ENCODE measurements at regions not wholly inside any gene's neighbourhood (a gene's known extent, or its start where the extent isn't known, plus 50 kb on each side); places are given as distances from the start of the nearest gene placed in this dataset.

DNA sequence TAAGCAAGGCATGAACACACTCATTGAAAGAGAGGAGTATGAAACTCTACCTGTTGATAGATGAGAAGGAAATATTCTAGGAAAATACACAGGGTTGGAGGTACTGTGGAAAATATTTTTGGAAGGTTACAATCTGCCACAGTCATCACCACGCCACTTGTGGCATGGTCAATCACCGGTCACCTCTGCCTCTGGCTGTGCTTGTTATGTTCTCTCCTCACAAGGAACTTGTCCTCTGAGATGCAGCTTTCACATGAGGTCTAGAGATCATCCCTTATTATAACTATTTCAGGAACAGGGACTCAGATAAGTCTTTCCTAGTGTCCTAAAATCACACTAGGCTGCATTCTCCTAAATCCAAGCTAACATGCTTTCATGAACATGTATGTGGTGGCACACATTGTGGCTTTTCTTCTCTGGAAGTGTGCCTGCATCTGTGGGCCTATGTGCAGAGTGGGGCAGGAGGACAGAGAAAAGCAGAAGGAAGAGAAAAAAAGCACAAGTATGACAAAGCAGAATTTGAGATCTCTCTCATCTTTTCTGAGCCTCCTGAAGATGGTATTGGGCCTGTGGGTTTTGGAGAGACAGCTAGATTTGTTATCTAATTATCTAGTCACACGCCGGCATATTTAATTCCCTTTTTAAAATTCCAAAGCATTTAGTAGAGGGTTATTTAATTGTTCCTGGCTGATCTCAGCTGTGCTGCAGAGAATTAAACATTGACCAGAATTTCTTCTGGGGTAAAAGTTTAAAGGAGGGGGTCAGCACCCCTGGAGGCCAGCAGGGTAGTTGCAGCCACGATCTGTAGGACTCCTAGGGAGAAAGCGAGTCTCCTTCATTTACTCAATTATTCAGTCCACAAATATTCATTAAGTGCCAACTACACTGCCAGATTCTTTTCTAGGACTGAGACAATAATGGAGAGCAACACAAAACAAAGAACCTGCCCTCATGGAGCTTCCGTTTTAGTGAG lies 294.6 kb downstream of the RDH14 start:
- intact Hi-C loops (cut with micrococcal nuclease) = no loop called here

DNA sequence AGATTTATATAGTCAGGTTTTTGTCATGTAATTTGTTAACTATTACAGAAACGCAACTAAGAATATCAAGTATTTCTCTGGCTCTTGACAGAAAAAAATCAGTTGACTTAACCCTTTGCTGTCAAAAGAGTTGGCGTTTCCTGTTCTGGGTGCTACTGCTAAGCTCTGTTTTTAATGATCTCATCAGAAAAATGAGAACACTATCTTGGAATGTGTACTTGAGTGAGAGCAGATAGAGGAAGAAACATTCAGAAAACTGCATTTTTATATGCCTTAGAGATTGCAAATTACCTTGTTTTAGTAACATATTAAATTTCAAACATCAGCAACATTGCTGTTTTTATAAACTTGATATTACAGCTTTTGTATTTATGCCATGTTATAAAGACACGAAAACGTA lies 297.9 kb downstream of the RDH14 start:
- intact Hi-C loops (cut with micrococcal nuclease) = no loop called here

DNA sequence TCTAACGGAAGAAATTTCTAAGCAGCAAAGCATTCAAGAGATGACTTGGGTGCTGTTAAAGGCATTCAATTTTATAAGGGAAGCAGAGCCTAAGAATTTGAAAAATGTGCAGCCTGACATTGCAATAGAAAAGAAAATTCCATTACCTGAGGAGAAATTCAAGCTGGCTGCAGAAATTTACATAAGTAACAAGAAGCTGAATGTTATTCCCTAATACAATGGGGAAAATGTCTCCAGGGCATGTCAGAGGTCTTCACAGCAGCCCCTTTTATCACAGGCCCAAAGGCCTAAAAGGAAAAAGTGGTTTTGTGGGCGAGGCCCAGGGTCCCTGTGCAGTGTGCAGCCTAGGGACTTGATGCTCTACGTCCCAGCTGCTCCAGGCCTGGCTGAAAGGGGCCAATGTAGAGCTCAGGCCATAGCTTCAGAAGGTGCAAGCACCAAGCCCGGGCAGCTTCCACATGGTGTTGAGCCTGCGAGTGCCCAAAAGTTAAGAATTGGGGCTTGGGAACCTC lies 306.7 kb downstream of the RDH14 start:
- intact Hi-C loops (cut with micrococcal nuclease) = no loop called here

DNA sequence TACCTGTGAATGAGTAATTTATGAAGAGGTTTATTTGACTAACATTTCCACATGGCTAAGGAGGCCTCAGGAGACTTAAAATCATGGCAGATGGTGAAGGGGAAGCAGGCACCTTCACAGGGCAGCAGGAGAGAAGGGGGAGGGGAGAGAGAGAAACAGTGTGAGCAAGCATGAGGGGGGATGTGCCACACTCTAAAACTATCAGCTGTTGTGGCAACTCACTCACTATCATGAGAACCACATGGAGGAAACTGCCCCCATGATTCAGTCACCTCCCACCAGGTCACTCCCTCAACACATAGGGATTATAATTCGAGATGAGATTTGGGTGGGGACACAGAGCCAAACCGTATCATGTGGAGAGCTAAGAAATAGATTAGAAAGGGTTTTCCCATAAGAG lies 309.0 kb downstream of the RDH14 start:
- intact Hi-C loops (cut with micrococcal nuclease) = no loop called here

DNA sequence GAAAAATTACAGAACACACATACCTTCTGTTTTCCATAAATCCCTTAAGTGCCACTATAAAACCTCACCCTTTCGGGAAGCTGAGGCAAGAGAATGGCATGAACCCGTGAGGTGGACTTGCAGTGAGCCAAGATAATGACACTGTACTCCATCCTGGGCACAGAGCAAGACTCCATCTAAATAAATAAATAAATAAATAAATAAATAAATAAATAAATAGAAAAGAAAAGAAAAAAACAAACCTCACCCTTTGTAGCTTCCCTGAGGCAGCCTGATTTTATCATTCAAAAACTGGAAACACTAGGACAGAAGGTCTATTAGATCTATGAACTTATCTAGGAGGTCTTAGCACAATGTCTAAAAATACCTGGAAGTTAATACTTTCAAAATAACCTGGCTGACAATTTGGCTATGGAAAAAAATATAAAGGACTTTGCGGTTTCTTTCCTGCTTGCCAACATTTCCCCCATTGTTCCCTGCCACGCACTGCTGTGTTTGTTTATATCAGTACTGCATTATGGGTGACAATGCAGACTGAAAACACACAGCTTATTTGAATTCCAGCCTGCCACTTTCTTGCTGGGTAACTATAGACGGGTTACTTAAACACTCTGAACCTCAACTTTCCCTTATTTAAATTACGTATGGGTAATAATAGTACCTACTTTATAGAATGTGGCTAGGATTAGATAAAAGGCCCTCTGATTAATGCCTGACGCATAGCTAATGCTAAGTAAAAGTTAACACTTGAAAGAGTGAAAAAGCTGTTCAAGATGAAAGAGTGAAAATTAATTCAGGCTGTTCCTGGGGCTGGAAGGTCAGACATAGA lies 313.0 kb downstream of the RDH14 start:
- intact Hi-C loops (cut with micrococcal nuclease) = no loop called here

DNA sequence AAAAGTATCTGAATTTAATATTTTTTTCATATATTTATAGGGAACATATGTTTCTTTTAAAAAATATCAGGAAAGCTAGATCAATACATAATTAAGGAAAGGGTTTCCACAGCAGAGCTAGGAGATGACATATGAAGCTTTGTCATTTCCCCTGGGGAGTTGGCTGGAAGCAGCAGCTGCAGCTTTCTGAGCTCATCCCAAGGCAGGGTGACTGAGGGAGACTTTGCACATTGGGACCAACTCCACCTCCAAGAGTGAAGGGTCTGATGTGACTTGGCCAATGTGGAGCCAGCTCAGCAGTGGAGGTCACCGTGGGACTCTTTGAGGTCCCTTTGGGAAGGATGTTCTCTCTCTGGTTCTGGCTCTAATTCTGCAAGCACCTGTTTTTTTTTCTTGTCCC lies 315.1 kb downstream of the RDH14 start:
- intact Hi-C loops (cut with micrococcal nuclease) = no loop called here

DNA sequence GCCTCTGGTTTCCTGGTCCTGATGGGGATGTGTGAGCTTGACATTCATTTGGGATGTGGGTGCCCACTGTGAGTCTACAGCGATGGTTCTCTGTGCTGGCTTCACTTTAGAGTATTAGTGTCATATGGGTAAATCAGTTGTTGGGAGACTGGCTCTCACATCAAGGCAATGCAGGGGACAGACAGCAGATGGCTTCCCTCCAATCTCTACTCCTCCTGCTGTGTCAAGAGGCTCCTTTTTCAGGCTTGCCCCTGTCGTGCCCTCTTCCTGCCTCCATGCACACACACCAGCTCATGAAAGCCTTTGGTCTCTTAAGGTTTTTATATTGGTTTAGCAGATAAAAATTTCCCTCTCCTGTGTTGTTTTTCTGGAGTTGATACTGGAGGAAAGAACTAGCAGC lies 315.6 kb downstream of the RDH14 start:
- intact Hi-C loops (cut with micrococcal nuclease) = no loop called here

DNA sequence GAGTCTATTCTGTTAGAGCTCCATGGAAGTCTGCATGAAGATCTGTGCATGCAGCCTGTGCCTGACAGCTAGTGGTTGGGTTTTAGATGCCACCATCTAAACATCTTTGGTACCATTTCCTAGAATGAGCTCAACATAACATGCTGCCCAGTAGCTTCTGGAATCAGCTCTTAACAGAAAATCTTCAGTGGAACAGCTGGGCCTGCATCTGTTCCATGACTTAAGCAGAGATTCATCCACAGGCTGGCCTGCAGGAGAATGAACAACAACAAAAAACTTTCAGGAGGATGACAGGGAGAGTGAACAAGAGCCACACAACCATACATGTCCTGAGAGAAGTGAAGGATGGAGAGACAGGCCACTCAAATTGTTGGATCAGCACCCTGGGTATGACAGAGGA lies 316.6 kb downstream of the RDH14 start:
- intact Hi-C loops (cut with micrococcal nuclease) = no loop called here

DNA sequence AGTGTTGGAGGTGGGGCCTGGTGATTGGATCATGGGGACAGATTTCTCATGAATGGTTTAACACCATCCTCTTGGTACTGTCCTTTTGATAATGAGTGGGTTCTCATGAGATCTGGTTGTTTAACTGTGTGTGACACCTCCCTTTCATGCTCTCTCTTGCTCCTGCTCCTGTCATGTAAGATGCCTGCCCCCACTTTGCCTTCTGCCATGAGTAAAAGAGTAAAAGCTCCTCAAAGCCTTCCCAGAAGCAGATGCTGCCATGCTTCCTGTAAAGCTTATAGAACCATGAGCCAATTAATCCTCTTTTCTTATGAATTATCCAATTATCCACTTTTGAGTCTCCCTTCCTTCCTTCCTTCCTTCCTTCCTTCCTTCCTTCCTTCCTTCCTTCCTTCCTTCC lies 317.7 kb downstream of the RDH14 start:
- intact Hi-C loops (cut with micrococcal nuclease) = no loop called here

DNA sequence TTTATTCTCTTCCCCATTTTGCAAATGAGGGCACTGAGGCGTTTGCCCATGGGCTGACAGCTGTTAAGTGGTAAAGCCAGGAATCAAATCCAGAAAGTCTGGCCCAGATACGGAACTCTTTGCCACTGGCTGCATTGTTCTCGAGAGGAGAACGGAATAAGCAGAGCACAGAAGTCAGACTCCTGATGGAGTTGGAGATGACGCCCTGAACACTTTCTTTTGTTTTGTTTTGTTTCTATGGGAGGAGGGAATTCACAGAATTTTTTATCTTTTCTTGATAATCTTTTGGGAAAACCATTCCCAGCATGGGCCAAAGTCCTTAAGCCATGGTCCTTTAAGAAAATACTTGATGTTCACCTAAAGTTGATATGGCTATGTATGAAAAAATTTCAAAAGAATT lies 322.2 kb downstream of the RDH14 start:
- intact Hi-C loops (cut with micrococcal nuclease) = no loop called here

DNA sequence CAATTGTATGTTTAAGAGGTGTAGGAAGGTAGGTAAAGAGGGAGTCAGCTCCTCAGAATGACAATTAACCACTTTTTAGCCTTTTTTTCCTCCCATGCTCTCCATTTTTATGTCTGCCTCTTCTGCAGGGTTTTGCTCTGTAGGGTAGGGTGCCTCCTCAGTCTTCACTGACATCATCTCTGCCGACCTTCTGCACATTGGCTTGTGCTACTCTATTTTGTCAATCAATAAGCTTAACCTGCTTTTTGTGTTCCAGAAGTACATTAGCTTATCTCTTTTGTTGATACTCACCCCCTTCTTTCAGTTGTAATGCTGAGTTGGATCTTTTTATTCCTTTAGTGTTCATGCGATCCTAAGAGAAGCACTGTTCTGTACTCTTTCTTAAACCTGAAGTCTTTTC lies 323.2 kb downstream of the RDH14 start:
- intact Hi-C loops (cut with micrococcal nuclease) = no loop called here

DNA sequence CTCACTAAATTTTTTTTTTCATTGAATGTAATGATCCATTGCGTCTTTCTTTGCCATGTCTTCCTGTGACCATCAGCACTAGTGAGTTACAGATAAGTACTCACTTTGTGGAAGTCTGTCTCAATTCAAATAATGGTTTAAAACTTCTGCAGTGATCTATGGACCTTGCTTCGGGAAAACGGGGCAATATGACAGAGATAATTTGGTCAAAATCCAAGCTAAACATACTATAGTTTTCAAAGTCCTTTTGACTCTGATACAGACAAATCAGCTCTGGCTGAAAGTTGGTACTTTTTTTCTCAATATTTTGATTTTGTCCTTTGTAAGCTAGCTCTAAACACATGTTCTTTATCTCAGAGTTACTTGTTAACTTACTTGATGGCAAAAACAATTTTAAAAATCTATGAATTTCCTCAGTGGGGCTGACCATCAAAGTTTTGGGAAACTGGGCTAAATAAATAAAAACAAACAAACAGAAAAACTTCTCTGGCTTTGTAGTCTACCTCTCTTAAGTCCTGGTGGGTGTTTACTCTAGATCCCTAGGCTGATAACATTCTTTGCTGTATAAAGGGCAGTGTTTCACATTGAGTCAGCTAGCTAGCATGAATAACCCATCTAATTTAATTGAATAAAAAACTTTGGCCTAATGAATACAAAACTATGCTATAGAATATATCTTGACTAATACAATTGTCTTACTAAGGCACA lies 327.6 kb downstream of the RDH14 start:
- intact Hi-C loops (cut with micrococcal nuclease) = no loop called here

DNA sequence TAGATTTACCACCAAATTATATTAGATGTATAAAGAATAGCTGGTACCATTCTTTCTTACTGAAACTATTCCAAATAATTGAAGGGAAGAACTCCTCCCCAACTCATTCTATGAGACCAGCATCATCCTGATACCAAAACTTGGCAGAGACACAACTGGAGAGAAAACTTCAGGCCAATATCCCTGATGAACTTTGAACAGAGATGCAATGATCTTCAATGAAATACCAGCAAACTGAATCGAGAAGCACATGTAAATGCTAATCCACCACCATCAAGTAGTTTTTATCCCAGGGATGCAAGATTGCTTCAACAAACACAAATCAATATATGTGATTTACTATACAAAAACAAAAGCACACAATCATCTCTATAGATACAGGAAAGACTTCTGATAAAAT lies 329.8 kb downstream of the RDH14 start:
- intact Hi-C loops (cut with micrococcal nuclease) = no loop called here

DNA sequence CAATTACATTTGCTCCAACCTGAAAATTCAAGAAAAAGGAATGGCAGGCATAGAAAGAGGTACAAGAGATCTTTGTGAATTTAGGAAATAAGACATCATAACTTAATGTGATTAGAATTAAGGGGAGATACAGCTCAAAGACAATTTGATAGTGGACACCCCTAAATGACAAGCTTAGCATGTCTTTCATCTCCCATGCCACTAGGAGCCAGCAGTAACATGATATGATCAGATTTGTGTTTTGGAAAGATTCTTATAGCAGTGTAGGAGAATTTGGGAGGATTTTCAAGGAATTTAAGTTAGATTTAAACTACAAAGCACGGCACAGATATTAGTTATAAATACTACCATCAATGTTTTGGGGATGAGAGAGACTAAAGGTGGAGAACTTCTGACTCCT lies 340.8 kb downstream of the RDH14 start:
- intact Hi-C loops (cut with micrococcal nuclease) = no loop called here

DNA sequence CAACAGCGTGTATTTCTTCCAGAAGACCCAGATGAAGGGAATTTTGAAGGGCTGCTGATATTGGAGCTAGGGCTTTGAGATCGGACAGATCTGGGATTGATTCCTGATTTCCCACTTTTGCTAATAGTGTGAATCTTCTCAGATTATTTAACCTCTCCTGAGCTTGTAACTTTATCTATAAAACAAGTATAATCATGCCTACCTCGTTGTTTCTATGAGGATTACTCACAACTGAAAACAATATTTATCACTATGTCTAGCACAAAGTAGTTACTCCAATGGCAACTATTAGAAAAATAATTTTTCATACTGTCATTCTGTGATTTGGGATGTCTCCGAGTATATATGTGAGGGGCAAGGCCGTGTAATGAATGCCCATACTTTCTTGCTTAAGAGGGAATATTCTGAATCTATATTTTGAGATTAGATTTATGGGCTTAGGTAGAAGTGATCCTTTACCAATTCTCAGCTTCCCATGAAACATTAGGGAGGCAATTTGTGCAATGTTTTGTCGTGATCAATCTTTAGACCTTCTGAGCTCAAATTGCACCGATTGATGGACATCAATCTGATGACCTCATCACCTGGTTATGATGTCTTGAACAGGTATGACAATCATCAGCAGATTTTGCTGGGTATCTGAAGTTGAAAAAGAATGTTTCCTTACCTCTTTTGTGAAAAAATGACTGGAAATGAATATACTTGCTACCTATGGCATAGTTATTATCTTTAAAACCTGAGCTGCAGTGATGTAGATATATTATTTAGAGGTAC lies 339.9 kb downstream of the KCNS3 start:
- intact Hi-C loops (cut with micrococcal nuclease) = no loop called here

DNA sequence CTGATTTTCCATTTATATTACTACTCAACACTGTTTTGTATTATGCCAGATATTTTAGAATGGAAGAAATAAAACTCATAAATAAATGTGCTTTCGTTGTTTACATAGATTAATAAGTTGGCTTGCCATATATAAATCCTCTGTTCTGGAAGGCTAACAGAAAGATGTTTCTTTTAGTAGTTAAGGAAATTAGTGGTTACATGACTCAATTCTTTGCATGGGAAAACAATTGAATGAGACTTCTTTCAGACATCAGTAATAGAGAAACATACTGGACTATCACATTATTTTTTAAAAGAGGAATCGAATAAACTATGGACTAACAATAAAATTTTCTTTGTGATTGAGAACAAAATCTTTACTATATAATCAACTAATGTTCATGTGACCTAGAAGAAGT lies 336.5 kb downstream of the KCNS3 start:
- intact Hi-C loops (cut with micrococcal nuclease) = no loop called here

DNA sequence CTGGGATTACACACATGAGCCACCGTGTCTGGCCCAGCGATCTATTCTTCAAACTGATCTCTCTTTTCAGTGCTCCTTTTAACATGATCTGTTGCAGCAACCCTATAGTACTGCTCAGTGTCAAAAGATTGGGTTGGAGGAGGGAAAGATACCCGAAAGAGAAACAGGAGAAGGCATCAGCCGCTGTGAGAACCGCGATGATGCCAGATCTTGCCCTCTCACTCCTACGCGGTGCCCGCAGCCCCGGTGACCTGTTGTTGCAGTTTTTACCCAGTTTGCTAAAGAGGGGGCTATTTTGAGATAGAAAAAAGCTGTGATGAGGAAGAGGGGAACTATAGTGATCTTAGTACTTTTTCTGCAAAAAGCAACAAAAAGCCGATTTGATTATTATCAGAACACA lies 335.5 kb downstream of the KCNS3 start:
- intact Hi-C loops (cut with micrococcal nuclease) = no loop called here

DNA sequence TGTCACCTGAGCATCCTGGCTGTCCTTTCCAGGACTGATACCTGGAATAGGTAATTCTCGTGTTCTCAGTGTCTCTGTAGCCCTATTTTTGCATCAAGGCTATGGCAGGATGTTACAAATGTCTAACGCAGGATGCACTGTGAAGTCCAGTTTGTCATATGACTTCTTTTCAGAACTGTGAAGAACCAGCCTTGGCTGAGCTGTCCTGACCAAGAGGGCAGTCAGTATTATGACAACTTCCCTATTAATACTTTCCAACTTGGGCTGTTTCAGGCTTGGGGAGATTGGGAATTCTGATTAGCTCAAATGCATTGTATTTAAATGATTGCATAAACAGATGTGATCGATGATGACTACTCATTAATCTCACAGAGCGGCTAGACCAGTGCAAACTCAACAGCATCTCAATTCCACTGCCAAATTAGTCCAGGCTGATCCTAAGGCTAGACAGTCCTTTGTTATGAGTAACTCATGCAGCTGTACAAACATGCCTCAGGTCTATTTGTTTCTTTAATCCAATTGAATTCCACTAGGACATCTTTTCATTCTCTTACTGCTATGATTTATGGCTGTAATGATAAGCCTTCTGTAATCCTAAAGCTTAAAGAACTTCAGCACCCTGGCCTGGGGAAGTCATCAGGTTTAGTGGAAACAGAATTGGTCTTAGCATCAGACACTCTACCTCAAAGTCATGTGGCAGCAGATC lies 331.6 kb downstream of the KCNS3 start:
- intact Hi-C loops (cut with micrococcal nuclease) = no loop called here

DNA sequence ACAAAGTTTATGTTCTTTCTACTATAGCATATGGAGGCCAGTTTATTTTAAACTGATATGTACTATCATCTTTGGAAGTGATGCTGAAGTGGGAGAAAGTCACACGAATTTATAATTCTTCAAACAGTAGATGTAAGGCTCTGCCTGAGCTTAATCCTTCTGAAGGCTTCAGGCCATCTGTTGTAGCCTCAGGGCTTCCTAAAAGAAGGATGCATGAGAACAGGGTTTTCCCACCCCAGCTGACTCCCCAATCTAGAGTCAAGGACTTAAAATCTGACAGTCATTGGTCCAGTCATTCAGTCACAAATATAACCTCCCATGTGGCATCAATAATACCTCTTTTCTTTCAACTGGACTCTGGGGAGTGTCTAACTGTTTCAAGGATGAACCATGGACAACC lies 330.5 kb downstream of the KCNS3 start:
- intact Hi-C loops (cut with micrococcal nuclease) = no loop called here

DNA sequence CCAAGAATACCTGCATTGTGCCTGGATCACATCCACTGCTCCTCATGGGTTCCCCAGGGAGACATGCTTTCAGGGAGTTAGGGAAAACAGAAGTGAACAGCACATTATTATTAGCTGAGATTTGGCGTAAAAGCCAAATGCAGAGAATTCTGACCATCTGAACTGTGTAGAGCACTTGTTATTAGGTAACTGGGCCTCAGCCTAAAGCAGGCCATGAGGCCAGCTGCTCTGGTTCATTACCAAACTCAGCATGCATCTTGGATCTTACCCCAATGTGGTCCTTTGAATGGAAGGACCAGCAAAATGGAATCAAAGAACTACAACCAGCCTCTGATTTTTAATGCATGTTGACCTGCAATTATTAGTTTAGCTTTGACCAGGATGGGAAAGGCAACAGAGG lies 322.3 kb downstream of the KCNS3 start:
- intact Hi-C loops (cut with micrococcal nuclease) = no loop called here

Measured in T-helper 1 cell treated with Interleukin-12 subunit alpha and Interleukin-12 subunit beta and Interleukin-4 antibody, amounts not matched to agents 30 ng/mL and 1 ng/mL, for 36 hours (primary cell).